Activated CD4-positive, alpha-beta T cell treated with anti-CD3 and anti-CD28 coated beads, Interleukin-2, Interleukin-6, amounts not matched to agents 100 ng/mL and 50 ng/mL, durations not matched to agents 16 hours and 8 hours (primary cell): ENCODE measurements at regions not wholly inside any gene's neighbourhood (a gene's known extent, or its start where the extent isn't known, plus 50 kb on each side); places are given as distances from the start of the nearest gene placed in this dataset.
"Not testable (repeated sequence)": the region's sequence is repeated elsewhere in the genome, so short reads cannot be mapped to it uniquely, and the experiment has no call there.

Experiments used
- DNase-seq: peaks from one replicate; pipeline ENCODE4 v3.0.0-alpha.2; 2020

DNA sequence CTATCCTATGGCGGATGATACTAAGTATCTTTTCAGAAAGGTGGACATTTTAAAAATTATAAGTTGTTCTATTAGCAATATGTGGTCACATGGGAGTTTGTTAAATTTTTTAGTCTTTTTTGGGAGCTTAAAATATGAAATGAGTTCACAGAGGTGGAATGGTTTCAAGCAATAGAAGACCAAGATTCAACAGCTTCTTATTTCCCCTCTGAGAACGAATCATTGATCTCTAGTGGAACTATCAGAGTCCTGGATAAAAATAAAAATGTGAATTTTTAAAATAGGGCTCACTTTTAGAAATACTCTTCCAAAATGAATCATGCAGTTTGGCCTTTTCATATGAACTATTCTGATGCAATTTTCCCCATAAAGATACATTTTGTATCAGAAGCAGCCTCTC, 467.7 kb upstream of the KLF6 start:
- no peak for DNase-seq

DNA sequence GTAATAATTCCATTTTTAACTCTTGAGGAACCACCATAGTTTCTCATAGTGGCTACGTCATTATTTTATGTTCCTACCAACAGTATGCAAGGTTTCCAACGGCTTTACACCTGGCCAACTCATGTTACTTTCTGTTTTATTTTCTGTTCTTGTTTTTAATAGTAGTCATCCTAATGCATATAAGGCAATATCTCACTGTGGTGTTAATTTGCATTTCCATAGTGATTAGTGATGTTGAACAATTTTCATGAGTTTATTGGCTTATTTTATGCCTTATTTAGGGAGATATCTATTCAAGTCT, 465.5 kb upstream of the KLF6 start:
- no peak for DNase-seq

DNA sequence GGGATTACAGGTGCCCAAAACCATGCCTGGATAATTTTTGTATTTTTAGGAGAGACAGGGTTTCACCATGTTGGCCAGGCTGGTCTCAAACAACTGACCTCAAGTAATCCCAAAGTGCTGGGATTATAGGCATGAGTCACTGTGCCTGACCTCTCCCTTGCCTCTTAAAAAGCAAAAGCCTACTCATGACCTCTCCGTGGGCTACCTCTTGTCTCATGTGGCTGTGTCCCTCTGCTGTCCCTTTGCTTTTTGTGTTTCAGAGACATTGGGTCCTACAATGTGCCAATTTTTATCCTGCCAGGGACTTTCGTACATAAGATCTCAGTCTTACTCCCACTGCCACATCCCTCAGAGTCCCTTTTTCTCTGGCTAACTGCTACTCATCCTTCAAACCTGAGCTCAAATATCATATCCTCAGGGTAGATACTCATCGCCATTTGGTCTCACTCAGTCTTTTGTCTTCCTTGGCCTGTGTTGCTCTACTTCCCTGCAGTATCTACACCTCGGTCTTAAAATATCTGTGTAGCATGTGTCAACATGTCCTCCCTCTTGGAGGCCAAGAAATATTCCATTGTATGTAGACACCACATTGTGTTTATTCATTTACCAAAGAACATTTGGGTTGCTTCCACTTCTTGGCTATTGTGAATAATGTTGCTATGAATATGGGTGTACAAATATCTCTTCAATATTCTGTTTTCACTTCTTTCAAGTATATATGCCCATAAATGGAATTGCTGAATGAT, 465.0 kb upstream of the KLF6 start:
- DNase-seq = no peak

DNA sequence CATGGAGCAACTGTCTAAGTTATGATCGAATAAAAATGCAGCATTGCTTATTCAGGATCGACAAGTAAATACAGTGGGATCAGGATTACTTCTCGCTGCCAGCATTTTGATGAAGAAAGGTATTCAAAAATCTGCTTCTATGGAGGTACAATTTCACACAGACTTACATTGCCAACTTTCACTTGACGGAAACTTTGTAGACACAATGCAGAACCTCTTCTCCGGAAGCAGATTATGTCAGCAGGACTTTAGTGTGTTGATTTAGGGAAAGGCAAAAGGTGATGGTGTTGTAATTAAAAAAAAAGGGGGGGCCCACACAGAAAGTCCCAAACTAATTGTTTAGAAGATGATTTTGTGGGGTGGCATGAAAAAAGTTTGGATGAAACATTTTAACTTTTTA, 462.4 kb upstream of the KLF6 start:
- no peak for DNase-seq

DNA sequence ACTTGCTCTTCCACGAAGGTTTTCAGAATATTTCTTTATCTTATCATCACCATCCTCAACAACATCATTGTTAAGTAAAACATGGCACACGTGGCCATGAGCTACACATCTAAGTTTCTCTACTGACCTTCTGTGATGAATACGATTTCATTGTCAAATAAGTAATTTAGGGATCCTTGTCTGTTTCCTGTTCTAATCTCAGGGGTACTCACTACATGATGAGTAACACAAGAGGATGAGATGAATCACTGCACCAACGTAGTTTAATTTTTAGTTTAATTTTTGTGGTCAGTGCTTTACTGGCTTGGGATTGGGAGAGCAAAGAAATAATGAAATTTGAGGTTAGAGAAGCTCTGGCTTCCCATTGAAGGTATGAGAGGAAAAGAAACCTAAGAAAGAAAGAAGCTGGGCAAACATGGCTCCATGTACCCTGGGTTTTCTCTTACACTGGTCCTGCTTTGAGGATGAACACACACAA, 461.9 kb upstream of the KLF6 start:
- peak; percentile 60 for DNase-seq

DNA sequence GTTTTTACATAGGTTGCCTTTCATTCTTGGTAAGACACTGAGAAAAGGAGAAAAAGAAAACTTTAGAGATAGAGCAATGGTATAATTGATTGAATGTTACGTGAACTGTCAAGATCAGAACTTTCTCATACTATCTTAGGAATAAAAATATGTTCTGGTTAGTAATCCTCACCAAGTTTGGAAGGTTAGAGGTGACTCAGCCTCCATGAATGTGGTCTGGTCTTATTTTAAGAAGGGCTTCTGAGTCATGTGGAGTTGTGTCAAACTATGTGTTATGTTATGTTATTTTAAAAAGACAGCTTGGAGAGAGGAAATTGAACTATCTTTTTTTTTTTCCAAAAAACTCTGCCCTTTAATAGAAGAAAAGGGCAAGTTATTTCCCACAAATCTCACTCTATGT, 458.6 kb upstream of the KLF6 start:
- DNase-seq = peak; percentile 59

DNA sequence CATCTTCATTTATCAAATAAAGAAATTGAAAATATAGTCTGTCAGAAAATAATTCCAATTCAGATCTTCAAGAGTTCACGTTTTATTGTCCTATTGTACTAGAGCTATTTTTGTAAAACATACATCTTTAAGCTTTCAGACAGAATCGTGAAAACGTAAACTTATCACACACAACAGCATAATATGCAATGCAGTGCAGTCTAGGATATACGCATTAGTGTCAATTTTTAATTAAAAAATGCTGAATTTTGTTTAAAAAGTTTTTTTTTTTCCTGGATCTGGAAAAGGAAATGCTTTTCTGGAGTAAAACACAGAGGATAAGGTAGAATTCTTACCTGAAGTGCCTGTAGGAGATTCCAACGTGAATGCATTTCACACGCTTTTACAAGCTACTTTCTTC, 458.2 kb upstream of the KLF6 start:
- no peak for DNase-seq

DNA sequence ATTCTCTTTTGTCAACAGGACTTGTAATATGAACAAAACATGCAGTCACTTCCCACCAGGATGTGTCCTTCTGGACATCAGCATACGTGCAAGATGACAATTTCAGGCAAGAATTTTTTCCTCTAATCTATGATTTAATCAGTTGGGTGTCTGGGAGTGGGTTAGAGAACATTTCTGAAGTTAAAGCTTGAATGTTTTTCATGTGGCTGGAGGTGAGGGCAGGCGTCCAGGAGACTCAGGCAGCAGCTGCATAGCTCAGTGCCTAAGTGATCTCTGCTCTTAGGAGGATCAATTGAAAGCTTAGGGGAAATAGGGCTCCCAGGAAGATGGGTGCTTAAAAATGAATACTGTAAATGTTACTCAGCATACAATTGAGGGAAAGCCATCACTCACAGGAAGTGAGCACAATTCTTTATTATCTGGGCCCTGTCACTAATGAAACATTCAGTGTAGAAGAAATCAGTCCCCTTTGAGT, 457.6 kb upstream of the KLF6 start:
- DNase-seq = no peak

DNA sequence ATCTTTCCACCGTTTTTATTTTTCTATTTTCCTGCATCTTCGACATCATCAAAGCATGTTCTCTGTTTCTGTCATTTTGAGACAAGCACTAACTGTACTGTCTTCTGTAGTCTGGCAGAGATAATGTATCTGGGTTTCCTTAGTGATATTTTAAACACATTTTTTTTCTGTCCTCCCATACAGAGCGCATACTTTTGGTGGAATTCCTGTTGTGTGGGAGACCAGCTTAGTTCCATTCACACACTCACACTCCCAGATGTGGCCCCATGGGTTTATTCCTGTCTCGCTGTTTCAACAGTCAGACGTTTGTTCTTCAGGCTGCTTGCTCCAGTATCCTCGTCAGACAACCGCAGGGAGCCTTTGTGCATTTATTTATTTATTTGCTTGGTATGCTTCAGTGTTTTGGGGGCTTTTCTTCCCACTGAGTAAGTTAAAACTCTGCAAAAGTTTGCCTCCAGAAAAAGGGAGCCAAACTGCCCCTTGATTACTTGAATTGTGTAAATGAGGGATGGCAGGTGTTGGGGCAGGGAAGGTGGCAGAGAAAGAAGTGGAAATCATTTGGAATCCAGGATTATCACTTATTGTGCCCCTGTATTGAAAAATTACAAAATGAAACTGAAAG, 456.8 kb upstream of the KLF6 start:
- DNase-seq = no peak

DNA sequence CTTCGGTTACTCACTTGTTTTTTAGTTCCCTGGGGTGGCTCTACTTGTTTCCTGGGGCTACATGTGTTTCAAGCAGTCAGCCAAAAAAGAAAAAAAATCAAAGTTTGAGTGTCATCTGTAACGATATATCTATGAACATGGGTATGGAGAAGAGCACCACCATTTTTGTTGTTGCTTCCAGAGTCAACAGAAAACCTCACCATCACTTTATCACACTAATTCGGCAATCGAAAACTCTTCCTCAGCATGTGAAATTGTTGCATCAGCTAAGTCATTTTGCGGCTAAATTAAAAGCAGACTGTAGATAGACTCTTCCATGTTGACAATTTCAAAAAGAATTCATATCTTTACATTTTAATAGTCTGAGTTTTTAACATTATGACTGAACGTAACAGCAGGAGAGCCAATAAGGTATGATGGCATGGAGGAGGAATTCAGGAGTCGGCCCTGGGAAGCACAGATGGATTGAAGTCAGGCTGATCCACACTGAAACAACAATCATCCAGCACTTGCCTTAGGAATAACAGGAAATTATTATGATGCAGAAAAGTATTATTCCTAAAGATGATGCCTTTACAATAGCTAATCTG, 455.7 kb upstream of the KLF6 start:
- DNase-seq = no peak

DNA sequence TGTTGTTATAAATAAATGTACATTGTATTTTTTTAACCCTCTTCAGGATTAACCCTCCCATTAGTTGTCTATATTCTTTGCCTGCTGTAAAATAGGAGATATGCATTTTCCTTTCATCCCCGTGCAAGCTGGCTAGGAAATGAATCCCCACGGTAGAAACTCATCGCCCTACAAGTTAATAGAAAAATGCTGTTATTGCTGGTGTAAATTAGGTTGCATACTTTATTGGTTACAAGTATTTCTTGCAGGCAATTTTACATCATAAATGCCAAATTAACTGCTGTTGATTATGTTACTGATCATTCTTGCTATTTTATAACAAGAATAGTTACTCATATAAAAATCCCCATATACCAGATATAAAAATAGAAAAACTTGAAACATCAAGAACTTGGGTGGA, 454.2 kb upstream of the KLF6 start:
- no peak for DNase-seq

DNA sequence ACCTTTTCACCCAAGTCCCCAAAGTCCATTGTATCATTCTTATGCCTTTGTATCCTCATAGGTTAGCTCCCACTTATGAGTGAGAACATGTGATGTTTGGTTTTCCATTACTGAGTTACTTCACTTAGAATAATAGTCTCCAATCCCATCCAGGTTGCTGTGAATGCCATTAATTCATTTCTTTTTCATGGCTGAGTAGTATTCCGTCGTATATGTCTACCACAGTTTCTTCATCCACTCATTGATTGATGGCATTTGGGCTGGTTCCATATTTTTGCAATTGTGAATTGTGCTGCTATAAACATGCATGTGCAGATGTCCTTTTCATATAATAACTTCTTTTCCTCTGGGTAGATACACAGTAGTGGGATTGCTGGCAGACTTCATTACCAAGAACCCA, 451.9 kb upstream of the KLF6 start:
- not testable (repeated sequence) for DNase-seq

DNA sequence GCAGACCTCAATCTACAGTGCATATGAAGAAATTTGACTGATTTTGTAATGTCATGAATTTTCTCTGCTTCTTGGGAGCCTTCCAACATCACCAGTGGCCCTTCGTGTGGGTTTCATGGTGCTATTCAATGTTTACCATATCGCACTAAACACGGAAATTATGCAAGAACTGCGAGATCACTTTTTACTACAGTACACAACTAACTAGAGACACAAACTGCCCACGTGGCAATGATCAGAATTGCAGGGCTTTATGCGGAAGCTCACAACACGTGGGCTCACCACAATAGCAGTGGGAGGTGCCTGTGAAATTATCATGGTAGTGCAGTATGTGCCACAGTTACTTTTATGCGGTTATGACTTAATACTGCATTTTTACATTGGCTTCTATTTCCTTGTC, 449.7 kb upstream of the KLF6 start:
- DNase-seq = peak; percentile 27

DNA sequence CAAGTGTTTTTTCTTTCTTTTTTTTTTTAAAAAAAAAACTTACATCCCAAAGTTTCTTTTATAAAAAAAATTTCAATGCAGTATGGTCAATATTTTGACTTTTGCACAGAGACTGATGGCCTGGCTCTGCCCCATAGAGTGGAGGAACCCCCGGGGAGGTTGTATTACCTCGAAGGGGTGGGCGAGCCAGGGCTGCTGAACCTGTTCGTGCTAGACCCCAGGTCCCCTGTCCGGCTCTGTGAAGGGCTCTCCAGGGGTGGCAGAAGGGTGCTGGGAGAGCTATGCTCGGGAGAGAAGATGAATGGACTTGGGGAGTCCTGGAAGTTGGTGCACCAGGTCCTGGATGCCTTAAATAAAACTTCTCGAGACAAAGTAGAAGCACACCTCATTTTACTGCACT, 446.4 kb upstream of the KLF6 start:
- DNase-seq = no peak

DNA sequence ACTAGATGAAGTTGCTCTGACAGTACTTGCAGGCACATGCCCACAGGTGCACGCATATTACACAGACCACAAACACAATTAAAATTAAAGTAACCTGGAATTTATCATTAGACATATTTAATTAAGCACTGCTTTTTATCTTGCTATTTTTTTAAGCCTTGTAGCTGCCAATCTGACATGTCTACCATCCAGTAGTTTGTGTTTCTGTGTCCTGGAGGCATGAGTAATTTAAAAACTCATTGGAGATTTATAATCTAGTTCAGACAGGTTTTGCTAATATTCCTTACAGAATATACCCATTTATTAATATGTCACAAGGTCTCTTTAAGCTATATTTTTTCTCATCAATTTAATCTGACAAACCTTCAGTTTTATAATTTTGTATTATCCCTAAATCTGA, 445.0 kb upstream of the KLF6 start:
- DNase-seq = no peak

DNA sequence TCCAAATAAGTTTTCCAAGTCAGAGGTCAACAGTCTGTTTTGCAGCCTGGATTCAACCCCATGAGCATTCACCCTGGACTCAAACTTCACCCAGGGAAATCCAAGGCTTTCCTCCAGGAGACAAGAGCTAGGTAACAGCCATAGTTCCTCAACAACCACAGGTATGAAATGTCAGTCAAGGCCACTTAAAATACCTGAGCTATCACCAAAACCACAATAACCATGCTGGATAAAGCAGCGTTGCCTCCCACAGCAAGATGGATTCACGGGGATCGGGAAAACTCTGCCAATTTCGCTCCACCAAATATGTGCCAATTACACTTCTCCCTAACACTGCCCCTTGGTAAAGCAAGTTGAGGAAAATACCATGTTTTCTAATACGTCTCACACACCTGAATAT, 444.1 kb upstream of the KLF6 start:
- DNase-seq = no peak

DNA sequence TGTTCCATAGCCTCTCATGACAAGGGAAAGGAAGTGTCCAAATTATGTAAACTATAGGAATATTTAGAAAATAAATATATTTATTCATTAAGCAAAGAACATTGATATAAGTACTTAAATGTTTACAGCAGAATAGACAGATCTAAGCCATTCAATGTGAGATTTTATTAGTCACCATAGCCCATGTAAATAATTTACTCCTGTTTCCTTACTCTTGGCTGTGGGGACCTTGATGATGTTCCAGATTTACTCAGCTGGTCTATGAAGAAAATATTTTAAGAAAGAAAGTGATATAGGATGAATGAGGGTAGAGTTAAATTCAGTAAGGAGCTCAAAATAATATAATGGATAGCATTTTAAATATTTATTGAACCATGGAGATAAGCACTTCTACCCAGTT, 442.6 kb upstream of the KLF6 start:
- DNase-seq = no peak

DNA sequence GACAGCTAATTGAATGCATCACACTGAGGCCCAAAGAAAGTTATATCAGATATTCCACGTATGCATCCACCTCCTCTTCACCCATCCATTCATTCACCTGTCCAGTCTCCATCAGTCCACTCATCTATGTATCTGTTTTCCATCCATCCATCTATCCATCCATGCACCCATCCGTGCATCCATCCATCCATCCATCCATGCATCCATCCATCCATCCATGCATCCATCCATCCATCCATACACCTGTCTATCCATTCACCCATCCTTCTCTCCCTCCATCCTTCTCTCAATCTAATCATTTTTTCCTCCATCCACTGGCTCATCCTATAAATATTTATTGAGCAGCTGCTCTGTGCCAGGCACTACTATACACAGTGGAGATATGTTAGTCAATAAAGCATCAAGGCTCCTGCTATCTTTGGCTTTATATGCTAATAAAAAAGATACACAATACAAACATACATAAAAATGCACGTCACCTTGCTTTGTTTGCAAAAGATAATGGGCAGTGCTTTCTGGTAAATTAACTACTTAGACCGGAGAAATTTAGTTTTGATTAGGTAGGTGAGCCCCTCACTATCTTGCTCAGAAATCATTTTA, 442.0 kb upstream of the KLF6 start:
- no peak for DNase-seq

DNA sequence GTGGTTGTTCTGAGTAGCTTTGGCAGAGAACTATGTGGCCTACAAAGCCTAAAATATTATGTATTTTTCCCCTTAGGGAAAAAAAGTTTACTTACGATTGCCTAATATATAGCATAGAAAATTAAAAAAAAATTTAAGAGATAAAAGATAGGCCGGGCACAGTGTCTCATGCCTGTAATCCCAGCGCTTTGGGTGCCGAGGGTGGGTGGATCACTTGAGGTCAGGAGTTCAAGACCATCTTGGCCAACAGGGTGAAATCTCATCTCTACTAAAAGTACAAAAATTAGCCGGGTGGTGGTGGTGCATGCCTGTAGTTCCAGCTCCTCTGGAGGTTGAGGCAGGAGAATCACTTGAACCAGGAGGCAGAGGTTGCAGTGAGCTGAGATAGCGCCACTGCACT, 439.2 kb upstream of the KLF6 start:
- no peak for DNase-seq

DNA sequence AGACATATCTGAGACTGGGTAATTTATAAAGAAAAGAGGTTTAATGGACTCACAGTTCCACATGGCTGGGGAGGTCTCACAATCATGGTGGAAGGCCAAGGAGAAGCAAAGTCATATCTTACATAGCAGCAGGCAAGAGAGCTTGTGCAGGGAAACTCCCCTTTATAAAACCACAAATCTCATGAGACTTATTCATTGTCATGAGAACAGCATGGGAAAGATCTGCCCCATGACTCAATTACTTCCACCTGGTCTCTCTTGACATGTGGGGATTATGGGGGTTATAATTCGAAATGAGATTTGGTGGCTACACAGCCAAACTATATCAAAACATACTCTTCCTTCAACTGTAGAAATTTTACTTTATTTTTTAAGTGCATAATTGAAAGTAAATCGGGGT, 436.3 kb upstream of the KLF6 start:
- DNase-seq = not testable (repeated sequence)

DNA sequence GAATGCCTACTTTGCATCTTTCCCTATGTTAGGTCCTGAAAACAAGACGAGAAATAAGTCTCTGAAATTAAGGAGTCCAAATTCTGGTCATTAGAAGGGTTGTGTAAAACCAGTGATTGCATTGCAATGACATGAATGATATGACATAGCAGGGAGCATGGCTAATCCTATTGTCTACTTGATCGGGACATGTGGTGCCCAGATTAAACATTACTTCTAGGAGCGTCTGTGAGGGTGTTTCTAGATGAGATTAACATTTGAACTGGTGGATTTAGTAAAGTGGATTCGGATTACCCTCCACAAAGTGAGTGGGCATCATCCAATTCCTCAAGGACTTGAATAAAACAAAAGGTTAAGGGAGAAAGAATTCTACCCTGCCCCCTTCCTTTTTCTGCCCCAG, 434.9 kb upstream of the KLF6 start:
- no peak for DNase-seq

DNA sequence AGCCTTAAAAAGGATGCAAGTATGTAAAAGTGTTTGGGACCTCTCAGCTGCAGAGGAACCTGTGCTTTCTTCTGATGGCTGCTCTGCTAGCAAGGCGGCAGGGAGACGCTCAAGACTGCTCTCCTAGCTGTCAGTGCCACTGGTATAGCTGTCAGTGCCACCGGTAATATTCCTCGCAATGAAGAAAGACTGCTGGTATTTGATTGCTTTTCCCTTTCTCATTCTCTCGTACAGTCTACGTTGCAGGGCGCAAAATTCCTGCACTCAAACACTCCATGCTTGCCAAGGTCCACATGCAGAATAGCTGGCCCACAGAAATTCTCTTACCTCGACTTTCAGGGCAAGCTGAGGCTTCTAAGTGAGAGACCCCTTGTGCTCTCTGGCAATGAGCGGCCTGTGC, 432.6 kb upstream of the KLF6 start:
- no peak for DNase-seq

DNA sequence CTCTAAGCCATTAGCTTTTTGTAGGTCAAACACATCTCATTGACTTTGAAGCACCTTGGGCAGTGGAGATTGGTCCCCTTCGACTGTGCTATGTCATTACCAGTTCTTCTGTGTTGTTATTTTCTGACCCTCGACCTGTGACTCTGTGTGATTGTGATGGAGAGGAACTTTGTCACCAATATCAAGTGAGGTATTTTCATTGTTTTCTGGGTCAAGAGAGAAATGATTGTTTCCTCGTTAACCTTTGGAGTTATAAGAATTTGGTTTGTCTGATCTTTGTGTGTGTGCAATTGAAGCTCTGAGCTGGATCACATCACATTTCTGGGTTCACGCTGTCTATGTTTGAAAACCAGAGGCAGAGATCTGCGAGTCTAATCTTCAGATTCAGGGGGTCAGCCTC, 432.2 kb upstream of the KLF6 start:
- DNase-seq = no peak

DNA sequence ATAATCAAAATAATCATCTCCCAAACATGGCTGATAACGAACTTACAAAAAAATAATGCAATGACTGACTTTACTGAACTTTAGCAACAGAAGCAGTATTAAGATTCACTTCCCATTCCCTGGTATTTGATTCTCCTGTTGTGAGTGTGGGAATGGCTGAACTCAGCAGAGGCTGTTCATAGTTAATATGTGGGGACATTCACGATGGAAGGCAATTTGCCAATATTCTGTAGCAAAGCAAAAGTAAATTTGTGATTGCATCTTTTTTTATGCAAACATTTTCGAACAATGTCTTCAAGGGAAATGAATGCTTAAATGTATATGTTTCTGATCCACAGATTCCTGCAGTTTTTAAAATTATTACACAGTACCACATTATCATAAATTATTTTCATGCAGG, 431.7 kb upstream of the KLF6 start:
- no peak for DNase-seq
